OCI-LY3 (cell line): ENCODE measurements at regions not wholly inside any gene's neighbourhood (a gene's known extent, or its start where the extent isn't known, plus 50 kb on each side); places are given as distances from the start of the nearest gene placed in this dataset.

Experiments
- CTCF ChIP-seq: fragments of 200-600, 300-600 bp; sonication (generic); IDR thresholded peaks from 2 replicates; pipeline ENCODE4 v1.5.1; 2014; ENCODE audit warnings: antibody characterized with exemption, low read length, low read depth
- EZH2phosphoT487 ChIP-seq: fragments of 200-600 bp; shearing (Covaris generic); IDR thresholded peaks from 2 replicates; pipeline ENCODE4 v1.6.1; 2018; ENCODE audit warnings: antibody characterized with exemption, mixed run types, low read depth

GRCh38 chr4:128371876-128372275 lies 84.3 kb upstream of the PGRMC2 start:
- TF ChIP-seq EZH2phosphoT487 (no peak), CTCF (no peak)
